Posterior vena cava (tissue), 2 donors: ENCODE measurements at regions not wholly inside any gene's neighbourhood (a gene's known extent, or its start where the extent isn't known, plus 50 kb on each side); places are given as distances from the start of the nearest gene placed in this dataset.
"Not testable (repeated sequence)": the region's sequence is repeated elsewhere in the genome, so short reads cannot be mapped to it uniquely, and the experiment has no call there.

ENCODE experiments used
- DNase-seq: peaks from one replicate; pipeline ENCODE4 v3.0.0-alpha.2; 2020; ENCODE audit warnings: low spot score
- intact Hi-C, 2 donors: fragments of 100-400 bp; cut with DNase I; formaldehyde crosslinking; loops; one replicate each; pipeline versions ENCODE4 v1.14.1 to v1.14.2; 2022 to 2023
- donor health status: DM: yes; HTN: yes; CAD: no.
- donor health status: DM: yes; HTN: yes; CAD: no.

- DNase-seq, intact Hi-C loops: not testable (repeated sequence)
Measured at GRCh38 chr16:88234421-88235271, 148.1 kb upstream of the ZNF469 start.

- intact Hi-C loops, result not testable (repeated sequence)
Measured at GRCh38 chr16:88235691-88236090, 147.1 kb upstream of the ZNF469 start.

GRCh38 chr16:88236229-88236628 lies 146.5 kb upstream of the ZNF469 start:
- DNase-seq, intact Hi-C loops: not testable (repeated sequence)

More at GRCh38 chr16:88235691-88236090, 147.1 kb upstream of the ZNF469 start:
- not testable (repeated sequence) for DNase-seq

GRCh38 chr16:88237314-88237713 lies 145.4 kb upstream of the ZNF469 start:
- DNase-seq, result not testable (repeated sequence)

GRCh38 chr16:88237761-88238415 lies 144.9 kb upstream of the ZNF469 start:
- intact Hi-C loops, DNase-seq: not testable (repeated sequence)

More at GRCh38 chr16:88237314-88237713, 145.4 kb upstream of the ZNF469 start:
- intact Hi-C loops, result not testable (repeated sequence)

- intact Hi-C loops, result not testable (repeated sequence)
- DNase-seq, result peak; percentile 99
Measured at GRCh38 chr16:88238732-88239274, 144.0 kb upstream of the ZNF469 start.

- intact Hi-C loops, result not testable (repeated sequence)
- DNase-seq, result peak; percentile 73
Measured at GRCh38 chr16:88240118-88240517, 142.6 kb upstream of the ZNF469 start.

- DNase-seq, intact Hi-C loops: not testable (repeated sequence)
Measured at GRCh38 chr16:88240776-88241175, 142.0 kb upstream of the ZNF469 start.

GRCh38 chr16:88241404-88242311 lies 141.1 kb upstream of the ZNF469 start:
- intact Hi-C loops, DNase-seq: not testable (repeated sequence)

- DNase-seq, result peak; percentile 90
- intact Hi-C loops, result not testable (repeated sequence)
Measured at GRCh38 chr16:88242312-88243295, 140.2 kb upstream of the ZNF469 start.

- intact Hi-C loops, result not testable (repeated sequence)
Measured at GRCh38 chr16:88243921-88244320, 138.8 kb upstream of the ZNF469 start.

GRCh38 chr16:88245241-88246081 lies 137.3 kb upstream of the ZNF469 start:
- DNase-seq, result peak; percentile 96
- intact Hi-C loops, result not testable (repeated sequence)

More at GRCh38 chr16:88243921-88244320, 138.8 kb upstream of the ZNF469 start:
- not testable (repeated sequence) for DNase-seq

GRCh38 chr16:88246955-88247582 lies 135.7 kb upstream of the ZNF469 start:
- intact Hi-C loops, DNase-seq: not testable (repeated sequence)

GRCh38 chr16:88247583-88247966 lies 135.2 kb upstream of the ZNF469 start:
- intact Hi-C loops, DNase-seq: not testable (repeated sequence)

- DNase-seq, intact Hi-C loops: not testable (repeated sequence)
Measured at GRCh38 chr16:88248761-88249160, 134.0 kb upstream of the ZNF469 start.

- intact Hi-C loops, DNase-seq: not testable (repeated sequence)
Measured at GRCh38 chr16:88250381-88250780, 132.4 kb upstream of the ZNF469 start.
